ENCODE measurements at regions not wholly inside any gene's neighbourhood (a gene's known extent, or its start where the extent isn't known, plus 50 kb on each side); places are given as distances from the start of the nearest gene placed in this dataset.

DNA sequence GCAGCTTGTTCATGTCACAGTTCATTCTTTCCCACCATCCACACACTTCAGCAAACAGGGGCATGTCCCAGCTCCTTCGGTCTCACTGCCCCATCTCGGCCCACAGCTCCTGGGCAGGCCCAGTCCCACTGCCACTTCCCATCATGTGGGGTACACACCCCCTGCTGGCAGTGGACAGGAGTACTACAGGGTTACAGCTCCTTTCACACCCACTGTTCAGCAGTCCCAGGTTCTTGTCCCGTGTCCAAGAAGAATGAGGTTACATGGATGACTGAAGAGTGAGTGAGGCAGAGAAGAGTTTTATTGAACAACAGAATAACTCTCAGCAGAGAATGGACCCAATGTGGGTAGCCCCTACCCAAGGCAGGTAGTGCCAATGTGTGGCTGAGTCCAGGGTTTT, 77.8 kb upstream of the SMLR1 start:
- Mint-ChIP-seq H3K4me1 (ENCODE audit: low read depth) (peaks cover 8% of the 10 kb centered on the region), H3K27me3 (ENCODE audit: low read depth) (peaks cover 3% of the 10 kb centered on the region), H3K36me3 (ENCODE audit: low read depth) (peaks cover 1% of the 10 kb centered on the region), H3K9me3 (ENCODE audit: low read depth) (peaks cover 3% of the 10 kb centered on the region), H3K27ac (ENCODE audit: unreplicated experiment) (no peak overlapping the region), H3K4me3 (ENCODE audit: unreplicated experiment) (no peak overlapping the region)
- no peak for DNase-seq (ENCODE audit: low spot score)
- TF ChIP-seq, protein P1, sequence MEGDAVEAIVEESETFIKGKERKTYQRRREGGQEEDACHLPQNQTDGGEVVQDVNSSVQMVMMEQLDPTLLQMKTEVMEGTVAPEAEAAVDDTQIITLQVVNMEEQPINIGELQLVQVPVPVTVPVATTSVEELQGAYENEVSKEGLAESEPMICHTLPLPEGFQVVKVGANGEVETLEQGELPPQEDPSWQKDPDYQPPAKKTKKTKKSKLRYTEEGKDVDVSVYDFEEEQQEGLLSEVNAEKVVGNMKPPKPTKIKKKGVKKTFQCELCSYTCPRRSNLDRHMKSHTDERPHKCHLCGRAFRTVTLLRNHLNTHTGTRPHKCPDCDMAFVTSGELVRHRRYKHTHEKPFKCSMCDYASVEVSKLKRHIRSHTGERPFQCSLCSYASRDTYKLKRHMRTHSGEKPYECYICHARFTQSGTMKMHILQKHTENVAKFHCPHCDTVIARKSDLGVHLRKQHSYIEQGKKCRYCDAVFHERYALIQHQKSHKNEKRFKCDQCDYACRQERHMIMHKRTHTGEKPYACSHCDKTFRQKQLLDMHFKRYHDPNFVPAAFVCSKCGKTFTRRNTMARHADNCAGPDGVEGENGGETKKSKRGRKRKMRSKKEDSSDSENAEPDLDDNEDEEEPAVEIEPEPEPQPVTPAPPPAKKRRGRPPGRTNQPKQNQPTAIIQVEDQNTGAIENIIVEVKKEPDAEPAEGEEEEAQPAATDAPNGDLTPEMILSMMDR (IDR thresholded peaks at IDR 0.05) = peak; percentile 27

- TF ChIP-seq, protein P1 (IDR thresholded peaks at IDR 0.05) = no peak
- peaks cover 3% of the 10 kb centered on the region for H3K9me3 Mint-ChIP-seq (ENCODE audit: low read depth)
- H3K4me3 Mint-ChIP-seq (ENCODE audit: unreplicated experiment) = no peak overlapping the region
- no peak for DNase-seq (ENCODE audit: low spot score)
- H3K4me1 Mint-ChIP-seq (ENCODE audit: low read depth) = peaks cover 18% of the 10 kb centered on the region
- H3K27ac Mint-ChIP-seq (ENCODE audit: unreplicated experiment) = no peak overlapping the region
- peaks cover 1% of the 10 kb centered on the region for H3K36me3 Mint-ChIP-seq (ENCODE audit: low read depth)
- H3K27me3 Mint-ChIP-seq (ENCODE audit: low read depth) = peaks cover 3% of the 10 kb centered on the region
Observed at GRCh38 chr6:130752267-130752666, 74.9 kb upstream of the SMLR1 start.

GRCh38 chr6:130754786-130755367, 72.3 kb upstream of the SMLR1 start:
- Mint-ChIP-seq H3K36me3 (ENCODE audit: low read depth) (no peaks in the 10 kb centered on the region), H3K4me3 (ENCODE audit: unreplicated experiment) (no peak overlapping the region), H3K9me3 (ENCODE audit: low read depth) (no peaks in the 10 kb centered on the region), H3K27me3 (ENCODE audit: low read depth) (no peaks in the 10 kb centered on the region), H3K4me1 (ENCODE audit: low read depth) (peaks cover 20% of the 10 kb centered on the region), H3K27ac (ENCODE audit: unreplicated experiment) (no peak overlapping the region)
- TF ChIP-seq, protein P1 (IDR thresholded peaks at IDR 0.05) = no peak
- no peak for DNase-seq (ENCODE audit: low spot score)

- TF ChIP-seq, protein P1 (IDR thresholded peaks at IDR 0.05) = no peak
- H3K27me3 Mint-ChIP-seq (ENCODE audit: low read depth) = no peaks in the 10 kb centered on the region
- peaks cover 20% of the 10 kb centered on the region for H3K4me1 Mint-ChIP-seq (ENCODE audit: low read depth)
- no peak for DNase-seq (ENCODE audit: low spot score)
- no peaks in the 10 kb centered on the region for H3K36me3 Mint-ChIP-seq (ENCODE audit: low read depth)
- peaks cover 5% of the 10 kb centered on the region for H3K9me3 Mint-ChIP-seq (ENCODE audit: low read depth)
- no peak overlapping the region for H3K27ac Mint-ChIP-seq (ENCODE audit: unreplicated experiment)
- no peak overlapping the region for H3K4me3 Mint-ChIP-seq (ENCODE audit: unreplicated experiment)
Observed at GRCh38 chr6:130755368-130756034, 71.7 kb upstream of the SMLR1 start.

DNA sequence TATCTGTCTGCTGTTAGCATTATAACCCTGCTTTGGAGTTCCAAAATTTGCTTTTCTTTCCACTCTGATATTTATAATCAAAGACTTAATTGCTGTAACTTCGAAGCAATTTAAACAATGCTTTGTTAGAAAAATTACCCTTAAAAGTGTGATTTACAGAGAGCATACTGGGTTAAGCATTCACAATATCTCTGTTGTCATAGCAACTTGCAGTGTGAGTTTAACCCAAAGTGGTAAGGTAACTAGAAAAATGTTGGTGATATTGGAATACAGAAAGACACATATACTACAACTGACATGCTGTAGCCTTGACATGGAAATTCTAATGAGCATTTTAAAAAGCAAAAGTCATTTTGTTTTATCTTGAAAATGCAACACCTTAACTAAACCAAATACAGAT, 70.4 kb upstream of the SMLR1 start:
- peaks cover 5% of the 10 kb centered on the region for H3K9me3 Mint-ChIP-seq (ENCODE audit: low read depth)
- peaks cover 20% of the 10 kb centered on the region for H3K4me1 Mint-ChIP-seq (ENCODE audit: low read depth)
- TF ChIP-seq, protein P1 (IDR thresholded peaks at IDR 0.05) = no peak
- H3K27ac Mint-ChIP-seq (ENCODE audit: unreplicated experiment) = no peak overlapping the region
- DNase-seq (ENCODE audit: low spot score) = no peak
- no peak overlapping the region for H3K4me3 Mint-ChIP-seq (ENCODE audit: unreplicated experiment)
- H3K27me3 Mint-ChIP-seq (ENCODE audit: low read depth) = peaks cover 2% of the 10 kb centered on the region
- H3K36me3 Mint-ChIP-seq (ENCODE audit: low read depth) = no peaks in the 10 kb centered on the region

Measured in chondrocyte (in vitro differentiated cells).